ENCODE measurements at regions not wholly inside any gene's neighbourhood (a gene's known extent, or its start where the extent isn't known, plus 50 kb on each side); places are given as distances from the start of the nearest gene placed in this dataset.
"Not testable (repeated sequence)": the region's sequence is repeated elsewhere in the genome, so short reads cannot be mapped to it uniquely, and the experiment has no call there.

GRCh38 chr6:14751645-14752175 is 494.2 kb upstream of the JARID2 start:
- no peak for DNase-seq

DNA sequence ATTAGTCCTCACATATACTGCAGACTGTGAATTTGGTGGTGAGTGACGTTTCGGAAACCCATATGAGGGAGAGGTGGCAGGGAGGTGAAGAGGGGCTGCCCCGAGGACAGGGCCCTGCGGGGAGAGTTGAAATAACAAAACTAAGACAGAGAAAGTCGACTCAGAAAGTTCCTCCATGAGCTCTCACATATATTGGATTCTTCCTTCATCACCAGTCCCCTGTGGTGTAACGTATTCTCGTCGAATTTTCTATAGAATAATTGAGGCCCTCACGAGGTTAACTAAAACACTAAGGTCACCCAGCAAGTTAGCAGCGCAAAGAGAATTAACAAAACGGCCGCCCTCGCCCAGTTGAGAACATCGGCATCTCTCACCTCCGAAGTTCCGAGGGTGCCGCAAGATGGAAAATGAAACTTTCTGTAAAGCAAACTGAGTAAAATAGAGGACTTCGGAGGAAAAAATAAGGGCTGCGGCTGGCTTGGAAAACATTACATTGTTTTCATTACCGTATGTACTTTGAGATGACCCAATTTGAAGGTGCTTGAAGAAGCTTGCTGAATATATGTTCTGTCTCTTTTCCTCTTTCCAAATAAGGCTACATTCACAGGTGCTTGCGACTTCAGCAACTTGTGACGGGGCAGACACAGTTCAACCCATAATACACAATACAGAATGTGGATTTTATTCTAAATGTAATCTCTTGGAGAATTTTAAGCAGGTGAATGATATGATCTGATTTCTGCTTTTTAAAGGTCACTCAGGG is 490.9 kb upstream of the JARID2 start:
- DNase-seq = peak; percentile 73

GRCh38 chr6:14756340-14756739 is 489.5 kb upstream of the JARID2 start:
- DNase-seq = no peak

GRCh38 chr6:14757014-14757413 is 488.9 kb upstream of the JARID2 start:
- DNase-seq = no peak

DNA sequence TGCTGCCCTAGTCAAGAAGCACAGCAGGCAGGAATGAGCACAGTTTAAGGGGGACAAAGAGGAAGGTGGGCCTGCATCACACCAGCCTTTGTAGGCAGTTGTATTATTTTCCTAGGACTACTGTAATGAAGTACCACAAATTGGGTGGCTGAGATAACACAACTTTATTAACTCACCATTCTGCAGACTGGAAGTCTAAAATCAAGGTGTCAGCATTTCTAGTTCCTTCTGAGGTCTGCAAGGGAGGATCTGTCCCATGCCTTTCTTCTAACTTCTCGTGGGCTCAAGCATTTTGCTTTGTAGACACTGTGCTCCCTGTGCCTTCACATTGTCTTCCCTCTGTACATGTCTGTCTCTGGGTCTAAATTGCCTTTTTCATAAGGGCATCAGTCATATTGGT is 488.5 kb upstream of the JARID2 start:
- DNase-seq = no peak

GRCh38 chr6:14758421-14759081 is 487.3 kb upstream of the JARID2 start:
- no peak for DNase-seq

GRCh38 chr6:14759976-14760672 is 485.7 kb upstream of the JARID2 start:
- no peak for DNase-seq

GRCh38 chr6:14762077-14762476 is 483.8 kb upstream of the JARID2 start:
- DNase-seq = no peak

GRCh38 chr6:14763139-14763538 is 482.7 kb upstream of the JARID2 start:
- no peak for DNase-seq

- no peak for DNase-seq
Observed at GRCh38 chr6:14763616-14764015, 482.3 kb upstream of the JARID2 start.

- no peak for DNase-seq
Observed at GRCh38 chr6:14765106-14765505, 480.8 kb upstream of the JARID2 start.

DNA sequence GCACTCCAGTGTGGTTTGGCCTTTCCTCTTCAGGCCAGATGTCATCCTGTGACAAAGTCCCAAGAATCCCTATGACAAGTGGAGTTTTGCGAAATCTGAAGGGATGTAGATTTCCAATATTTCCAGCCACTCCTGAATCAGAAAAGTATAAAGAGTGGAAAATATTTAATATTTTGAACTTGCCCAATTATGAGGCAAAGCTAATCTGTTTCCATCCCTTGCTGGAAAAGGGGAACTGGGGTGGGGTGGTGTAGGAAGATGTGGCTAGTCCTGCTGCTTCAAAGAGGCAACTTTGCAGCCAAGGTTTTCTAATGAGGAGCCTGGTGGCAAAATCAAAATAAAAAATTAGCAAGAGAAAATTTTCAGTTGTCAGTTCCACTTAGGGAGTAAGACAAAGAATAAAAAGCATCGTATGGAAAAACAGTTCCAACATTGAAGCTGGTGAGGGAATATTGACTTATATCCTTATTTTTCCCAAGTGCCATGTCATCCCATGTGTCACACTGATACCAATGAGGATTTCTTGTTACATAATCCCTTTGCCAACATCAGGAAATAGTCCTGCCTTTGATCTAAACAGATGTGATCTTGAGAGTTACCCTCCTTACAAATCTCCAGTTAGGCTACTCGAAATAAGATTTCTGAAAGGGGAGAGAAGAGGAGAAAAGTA is 480.0 kb upstream of the JARID2 start:
- DNase-seq = no peak

GRCh38 chr6:14766391-14766994 is 479.4 kb upstream of the JARID2 start:
- DNase-seq = no peak

GRCh38 chr6:14767226-14767625 is 478.6 kb upstream of the JARID2 start:
- no peak for DNase-seq

- DNase-seq = no peak
Observed at GRCh38 chr6:14770040-14770439, 475.8 kb upstream of the JARID2 start.

GRCh38 chr6:14770572-14770971 is 475.3 kb upstream of the JARID2 start:
- DNase-seq = no peak

DNA sequence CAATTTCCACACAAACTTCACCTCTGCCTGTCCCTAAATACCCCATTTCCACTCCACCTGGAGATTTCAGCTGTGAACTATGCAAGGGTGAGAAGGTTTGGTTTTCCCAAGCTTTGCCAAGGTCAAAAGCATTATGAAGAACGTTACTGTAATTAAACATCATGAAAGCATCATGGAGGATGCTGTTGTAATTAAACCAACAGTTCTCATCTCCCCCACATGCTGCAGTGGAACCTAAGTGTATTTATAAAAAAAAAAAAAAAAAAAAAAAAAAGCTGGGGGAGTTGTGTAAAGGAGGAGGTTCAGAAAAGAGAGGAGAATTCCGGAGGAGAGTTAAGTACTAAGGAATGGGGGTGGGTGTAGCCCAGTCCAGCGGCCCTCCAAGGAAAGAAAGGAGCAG is 474.9 kb upstream of the JARID2 start:
- no peak for DNase-seq

GRCh38 chr6:14772188-14772587 is 473.7 kb upstream of the JARID2 start:
- DNase-seq = no peak

- no peak for DNase-seq
Observed at GRCh38 chr6:14775528-14775927, 470.3 kb upstream of the JARID2 start.

GRCh38 chr6:14776307-14776706 is 469.6 kb upstream of the JARID2 start:
- DNase-seq = no peak

GRCh38 chr6:14781772-14782525 is 463.9 kb upstream of the JARID2 start:
- no peak for DNase-seq

DNA sequence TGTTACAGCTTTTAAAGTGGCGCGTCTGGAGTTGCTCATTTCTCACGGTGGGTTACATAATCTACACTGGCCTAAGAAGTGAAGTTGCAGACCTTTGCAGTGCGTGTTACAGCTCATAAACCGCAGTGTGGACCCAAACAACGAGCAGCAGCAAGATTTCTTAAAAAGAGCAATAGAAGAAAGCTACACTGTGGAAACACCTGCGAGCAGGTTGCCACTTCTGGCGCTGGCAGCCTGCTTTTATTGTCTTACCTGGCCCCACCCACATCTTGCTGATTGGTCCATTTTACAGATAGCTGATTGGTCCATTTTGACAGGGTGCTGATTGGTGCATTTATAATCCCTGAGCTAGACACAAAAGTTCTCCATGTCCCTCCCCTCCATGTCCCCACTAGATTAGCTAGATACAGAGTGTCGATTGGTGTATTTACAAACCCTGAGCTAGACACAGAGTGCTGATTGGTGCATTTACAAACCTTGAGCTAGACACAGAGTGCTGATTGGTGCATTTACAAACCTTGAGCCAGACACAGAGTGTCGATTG is 462.9 kb upstream of the JARID2 start:
- not testable (repeated sequence) for DNase-seq
